ENCODE measurements at regions not wholly inside any gene's neighbourhood (a gene's known extent, or its start where the extent isn't known, plus 50 kb on each side); places are given as distances from the start of the nearest gene placed in this dataset.

DNA sequence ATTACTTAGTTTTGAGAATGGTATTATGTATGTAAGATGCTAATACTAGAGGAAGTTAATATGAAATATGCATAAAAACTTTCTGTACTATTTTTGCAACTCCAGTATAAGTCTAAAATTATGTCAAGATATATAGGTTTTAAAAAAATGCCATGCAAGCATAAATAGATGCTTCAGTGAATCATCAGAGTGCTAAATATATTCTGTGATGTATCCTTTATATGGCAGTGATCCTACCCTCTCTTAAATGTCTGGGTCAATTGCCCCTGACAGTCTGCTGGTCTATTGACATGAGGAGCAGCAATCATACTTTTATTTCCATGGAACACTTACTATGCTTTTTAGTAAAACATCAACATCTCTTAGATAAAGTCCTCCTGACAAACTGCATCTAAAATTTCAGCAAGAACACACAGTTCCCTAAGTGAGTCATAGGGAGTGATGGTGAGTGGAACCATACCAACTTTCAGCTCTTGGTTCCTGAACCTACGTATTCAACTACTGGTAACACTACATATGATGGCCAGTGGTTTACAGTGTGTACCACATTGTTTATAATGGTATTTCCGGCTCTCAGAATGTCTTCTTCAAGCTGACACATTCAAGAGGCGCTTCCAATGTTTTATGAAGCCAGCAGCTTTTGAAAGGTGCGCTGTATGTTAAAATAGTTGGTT lies 928.7 kb upstream of the GJE1 start:
- no peak for DNase-seq (ENCODE audit: extremely low read depth in 1 of 4, low spot score in 3 of 4)
- in situ Hi-C loops (cut with MboI), result no loop called here
- Histone ChIP-seq H3K9me3 (replicated peaks; ENCODE audit: control insufficient read depth, insufficient read depth, low read depth, low read length) (peaks cover 2% of the 10 kb centered on the region; the same call in 1 of the 2 replicates), H3K36me3 (ENCODE audit: control insufficient read depth, insufficient read depth, low read length) (no peaks in the 10 kb centered on the region), H3K9ac (ENCODE audit: insufficient read depth in 1 of 2, low read depth in 2 of 2, low read length in 2 of 2) (no peak overlapping the region), H3K4me2 (ENCODE audit: insufficient read depth, low read length) (no peak overlapping the region), H2AFZ (ENCODE audit: low read depth, low read length) (no peak overlapping the region), H3K9me1 (ENCODE audit: control insufficient read depth, insufficient read depth, low read length) (no peaks in the 10 kb centered on the region), H3K27ac (ENCODE audit: extremely low read depth, low read depth, low read length) (no peak overlapping the region), H3K27me3 (ENCODE audit: control insufficient read depth in 2 of 2, insufficient read depth in 2 of 2, low read length in 2 of 2) (no peaks in the 10 kb centered on the region), H3K79me2 (ENCODE audit: control insufficient read depth, insufficient read depth, low read length) (no peaks in the 10 kb centered on the region), H3K4me3 (no peak overlapping the region), H4K20me1 (replicated peaks; ENCODE audit: control insufficient read depth, insufficient read depth, low read length) (no peaks in the 10 kb centered on the region), H3K4me1 (replicated peaks in 1 of 2; ENCODE audit: control insufficient read depth in 2 of 2, insufficient read depth in 2 of 2, low read length in 2 of 2) (no peaks in the 10 kb centered on the region)
- POLR2A ChIA-PET, result interaction anchor here (0.8 kb wide), 1 partner anchor 10 kb away, joined by 3 read pairs; no protein-coding TSS in a partner anchor
- 1% methylated on average over 4 of the region's 4 CpGs for WGBS (ENCODE audit: insufficient coverage, low coverage, missing lambda C conversion rate)
- TF ChIP-seq MAFF (IDR thresholded peaks at IDR 0.05; ENCODE audit: low read length), result peak; percentile 24; the same call in 1 of the 2 replicates
- no peak for TF ChIP-seq DDX20 (tag; IDR thresholded peaks at IDR 0.05; ENCODE audit: low read depth)
- peak; percentile 62; the same call in 1 of the 2 replicates for TF ChIP-seq ZNF316 (IDR thresholded peaks at IDR 0.05)
- TF ChIP-seq CBX8 (IDR thresholded peaks at IDR 0.05; ENCODE audit: borderline replicate concordance, extremely low read depth, low read depth, low read length, poor library complexity, severe bottlenecking), result no peak
- TF ChIP-seq MAFK (IDR thresholded peaks at IDR 0.05; ENCODE audit: low read length), result 0 out of 2 replicates have a peak, but pooled peaks have one; percentile 38
- CTCF ChIA-PET (ENCODE audit: low intra/inter-chr PET ratio), result no interaction called here
- no peak for FAIRE-seq
- no TSS peak for BruUV-seq (replicated peaks)
- no peak for ATAC-seq
- intact Hi-C loops (cut with micrococcal nuclease), result no loop called here

DNA sequence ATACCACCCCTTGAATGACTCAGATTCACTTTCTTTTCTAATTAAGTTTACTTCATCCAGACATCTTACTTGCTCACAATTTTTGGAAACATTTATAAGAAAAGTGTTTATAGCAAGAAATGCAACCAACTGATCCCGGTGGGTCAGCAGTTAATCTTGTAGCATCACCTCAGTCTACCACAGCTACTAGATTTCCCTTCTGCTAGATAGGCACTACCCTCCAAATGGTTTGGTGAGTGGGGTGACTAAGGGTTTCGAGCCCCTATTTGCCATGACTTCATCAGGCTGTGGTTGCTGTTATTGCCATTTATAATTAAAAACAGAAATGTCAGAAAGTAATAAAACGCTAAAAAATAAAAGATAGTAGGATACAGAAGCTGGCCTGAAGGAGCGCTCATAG lies 930.1 kb upstream of the GJE1 start:
- intact Hi-C loops (cut with micrococcal nuclease) (no loop called here), in situ Hi-C loops (cut with MboI) (no loop called here)
- 0 out of 2 replicates have a peak, but pooled peaks cover 2% of the 10 kb centered on the region for H3K9me3 ChIP-seq (replicated peaks; ENCODE audit: control insufficient read depth, insufficient read depth, low read depth, low read length)
- TF ChIP-seq ZFP1 (CRISPR knock-in tag; IDR thresholded peaks at IDR 0.05) (no peak), PTBP1 (IDR thresholded peaks at IDR 0.05; ENCODE audit: low read depth, low read length) (no peak), ZZZ3 (IDR thresholded peaks at IDR 0.05) (no peak), TFAM (CRISPR knock-in tag; conservative IDR thresholded peaks at IDR 0.05) (no peak), FOS (IDR thresholded peaks at IDR 0.05; ENCODE audit: extremely low read depth, insufficient read length) (no peak), TBL1XR1 (IDR thresholded peaks at IDR 0.05; ENCODE audit: low read length in 2 of 2) (no peak), SIN3A (IDR thresholded peaks at IDR 0.05; ENCODE audit: borderline replicate concordance in 2 of 2, control insufficient read depth in 1 of 2, low read depth in 2 of 2, low read length in 2 of 2) (no peak)
- TF ChIP-seq, protein P1, sequence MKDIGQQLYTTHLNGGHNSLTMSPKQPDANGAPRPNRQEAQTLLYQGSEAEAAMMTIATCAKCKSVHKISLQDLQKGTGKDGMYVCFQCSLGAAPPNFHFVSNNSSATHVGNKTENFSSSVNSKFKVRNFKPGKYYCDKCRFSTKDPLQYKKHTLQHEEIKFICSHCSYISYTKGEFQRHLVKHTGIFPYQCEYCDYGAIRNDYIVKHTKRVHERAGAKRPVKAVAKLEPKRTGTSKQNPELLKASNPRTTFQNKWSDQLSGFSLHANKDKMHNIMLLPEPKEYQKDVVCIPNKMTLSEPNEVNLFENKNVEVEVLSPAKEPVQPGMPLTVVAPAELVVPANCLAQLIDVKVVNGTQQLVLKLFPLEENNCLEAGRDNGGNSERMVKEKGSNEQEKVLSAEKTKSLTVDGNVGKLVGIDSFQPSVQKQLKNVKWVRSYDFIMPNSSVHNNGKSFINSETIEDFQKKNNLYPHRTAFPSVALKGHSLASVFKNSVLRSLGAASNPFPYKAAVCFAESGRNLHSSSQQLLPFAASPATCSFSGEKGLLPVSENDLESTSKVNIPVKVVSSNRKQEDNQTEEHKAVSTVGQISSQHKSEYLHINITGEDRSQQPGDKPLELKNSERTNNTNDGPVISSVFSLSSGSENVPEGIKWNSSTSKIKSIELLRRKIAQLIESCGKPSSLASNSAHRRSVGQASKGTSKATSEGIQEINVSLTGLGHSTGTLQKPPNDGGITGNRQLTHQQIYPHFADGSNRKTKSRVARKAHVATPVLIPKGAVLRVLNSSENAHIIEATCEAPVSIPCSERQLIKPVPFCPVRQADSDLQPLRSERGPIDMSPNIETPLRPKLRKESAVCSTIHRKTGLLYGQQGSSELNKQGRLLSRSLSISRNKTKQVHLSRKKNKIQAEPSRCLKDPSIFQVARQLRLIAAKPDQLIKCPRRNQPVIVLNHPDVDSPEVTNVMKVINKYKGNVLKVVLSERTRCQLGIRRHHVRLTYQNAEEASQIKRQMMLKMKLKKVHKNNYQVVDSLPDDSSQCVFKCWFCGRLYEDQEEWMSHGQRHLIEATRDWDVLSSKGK (CRISPR knock-in tag; IDR thresholded peaks at IDR 0.05), result no peak

More for the DNA sequence above, 930.1 kb upstream of the GJE1 start:
- DNase-seq (ENCODE audit: extremely low read depth in 1 of 4, low spot score in 3 of 4) (no peak), ATAC-seq (no peak), FAIRE-seq (no peak)
- Histone ChIP-seq H3K79me2 (ENCODE audit: control insufficient read depth, insufficient read depth, low read length) (no peaks in the 10 kb centered on the region), H3K36me3 (ENCODE audit: control insufficient read depth, insufficient read depth, low read length) (no peaks in the 10 kb centered on the region), H3K27me3 (ENCODE audit: control insufficient read depth in 2 of 2, insufficient read depth in 2 of 2, low read length in 2 of 2) (no peaks in the 10 kb centered on the region), H3K9ac (ENCODE audit: insufficient read depth in 1 of 2, low read depth in 2 of 2, low read length in 2 of 2) (no peak overlapping the region), H3K4me3 (no peak overlapping the region), H3K27ac (ENCODE audit: extremely low read depth, low read depth, low read length) (no peak overlapping the region), H3K4me1 (replicated peaks in 1 of 2; ENCODE audit: control insufficient read depth in 2 of 2, insufficient read depth in 2 of 2, low read length in 2 of 2) (no peaks in the 10 kb centered on the region), H3K4me2 (ENCODE audit: insufficient read depth, low read length) (no peak overlapping the region), H2AFZ (ENCODE audit: low read depth, low read length) (no peak overlapping the region), H4K20me1 (replicated peaks; ENCODE audit: control insufficient read depth, insufficient read depth, low read length) (no peaks in the 10 kb centered on the region), H3K9me1 (ENCODE audit: control insufficient read depth, insufficient read depth, low read length) (no peaks in the 10 kb centered on the region)
- no TSS peak for BruUV-seq (replicated peaks)
- 0% methylated on average over 4 of the region's 4 CpGs for WGBS (ENCODE audit: insufficient coverage, low coverage, missing lambda C conversion rate)
- ChIA-PET CTCF (ENCODE audit: low intra/inter-chr PET ratio) (no interaction called here), POLR2A (interaction anchor here (0.6 kb wide), 1 partner anchor 62 kb away, joined by 3 read pairs; no protein-coding TSS in a partner anchor)

Measured in K562 (cell line).